UCSD-AML1 (cell line): ENCODE measurements at regions not wholly inside any gene's neighbourhood (a gene's known extent, or its start where the extent isn't known, plus 50 kb on each side); places are given as distances from the start of the nearest gene placed in this dataset.

Experiments
- DNase-seq: peaks from one replicate; lab custom pipeline; 2025; ENCODE audit not compliant: unreplicated experiment; lab: John Stamatoyannopoulos, UW

- no peak for DNase-seq
Observed at GRCh38 chr7:115153176-115153575, 231.3 kb downstream of the MDFIC start.

- DNase-seq, result no peak
Observed at GRCh38 chr7:115146148-115146547, 224.3 kb downstream of the MDFIC start.

GRCh38 chr7:115145512-115145911 is 223.6 kb downstream of the MDFIC start:
- no peak for DNase-seq

GRCh38 chr7:115137816-115138215 is 215.9 kb downstream of the MDFIC start:
- no peak for DNase-seq

GRCh38 chr7:115136796-115137443 is 215.0 kb downstream of the MDFIC start:
- DNase-seq, result no peak

- DNase-seq, result no peak
Observed at GRCh38 chr7:115135769-115136410, 214.0 kb downstream of the MDFIC start.

GRCh38 chr7:115135146-115135545 is 213.3 kb downstream of the MDFIC start:
- DNase-seq, result no peak

- DNase-seq, result no peak
Observed at GRCh38 chr7:115133248-115133647, 211.4 kb downstream of the MDFIC start.

- DNase-seq, result no peak
Observed at GRCh38 chr7:115132096-115132495, 210.2 kb downstream of the MDFIC start.

- DNase-seq, result no peak
Observed at GRCh38 chr7:115128154-115128553, 206.3 kb downstream of the MDFIC start.

- no peak for DNase-seq
Observed at GRCh38 chr7:115127399-115128021, 205.6 kb downstream of the MDFIC start.

GRCh38 chr7:115125750-115126149 is 203.9 kb downstream of the MDFIC start:
- DNase-seq, result no peak

GRCh38 chr7:115125312-115125711 is 203.4 kb downstream of the MDFIC start:
- no peak for DNase-seq

- DNase-seq, result no peak
Observed at GRCh38 chr7:115124409-115124939, 202.6 kb downstream of the MDFIC start.

GRCh38 chr7:115123441-115123840 is 201.5 kb downstream of the MDFIC start:
- no peak for DNase-seq

- DNase-seq, result no peak
Observed at GRCh38 chr7:115122388-115122787, 200.5 kb downstream of the MDFIC start.

- no peak for DNase-seq
Observed at GRCh38 chr7:115117748-115118147, 195.9 kb downstream of the MDFIC start.

- no peak for DNase-seq
Observed at GRCh38 chr7:115116773-115117715, 195.2 kb downstream of the MDFIC start.

- no peak for DNase-seq
Observed at GRCh38 chr7:115113776-115114175, 191.9 kb downstream of the MDFIC start.

- DNase-seq, result no peak
Observed at GRCh38 chr7:115113131-115113530, 191.2 kb downstream of the MDFIC start.

- no peak for DNase-seq
Observed at GRCh38 chr7:115110523-115110922, 188.6 kb downstream of the MDFIC start.
